ENCODE measurements at regions not wholly inside any gene's neighbourhood (a gene's known extent, or its start where the extent isn't known, plus 50 kb on each side); places are given as distances from the start of the nearest gene placed in this dataset.

- intact Hi-C loops (cut with DNase I): no loop called here
- DNase-seq (no peak), ATAC-seq (no peak)
- Histone ChIP-seq H3K36me3 (ENCODE audit: insufficient read depth in 1 of 2, low read depth in 1 of 2) (no peaks in the 10 kb centered on the region), H3K4me3 (no peak overlapping the region), H3K27me3 (ENCODE audit: insufficient read depth in 3 of 3, low read length in 2 of 3) (no peaks in the 10 kb centered on the region), H3K4me1 (no peaks in the 10 kb centered on the region), H3K27ac (no peak overlapping the region), H3K9me3 (no peaks in the 10 kb centered on the region)
- WGBS, 3 donors: 78 to 86% (median 81%) methylated on average over 2 of the region's 2 CpGs
- TF ChIP-seq, protein P1, sequence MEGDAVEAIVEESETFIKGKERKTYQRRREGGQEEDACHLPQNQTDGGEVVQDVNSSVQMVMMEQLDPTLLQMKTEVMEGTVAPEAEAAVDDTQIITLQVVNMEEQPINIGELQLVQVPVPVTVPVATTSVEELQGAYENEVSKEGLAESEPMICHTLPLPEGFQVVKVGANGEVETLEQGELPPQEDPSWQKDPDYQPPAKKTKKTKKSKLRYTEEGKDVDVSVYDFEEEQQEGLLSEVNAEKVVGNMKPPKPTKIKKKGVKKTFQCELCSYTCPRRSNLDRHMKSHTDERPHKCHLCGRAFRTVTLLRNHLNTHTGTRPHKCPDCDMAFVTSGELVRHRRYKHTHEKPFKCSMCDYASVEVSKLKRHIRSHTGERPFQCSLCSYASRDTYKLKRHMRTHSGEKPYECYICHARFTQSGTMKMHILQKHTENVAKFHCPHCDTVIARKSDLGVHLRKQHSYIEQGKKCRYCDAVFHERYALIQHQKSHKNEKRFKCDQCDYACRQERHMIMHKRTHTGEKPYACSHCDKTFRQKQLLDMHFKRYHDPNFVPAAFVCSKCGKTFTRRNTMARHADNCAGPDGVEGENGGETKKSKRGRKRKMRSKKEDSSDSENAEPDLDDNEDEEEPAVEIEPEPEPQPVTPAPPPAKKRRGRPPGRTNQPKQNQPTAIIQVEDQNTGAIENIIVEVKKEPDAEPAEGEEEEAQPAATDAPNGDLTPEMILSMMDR (IDR thresholded peaks at IDR 0.05): no peak
These were observed 409.4 kb upstream of the CTNND2 start for GRCh38 chr5:12313602-12314001.

DNA sequence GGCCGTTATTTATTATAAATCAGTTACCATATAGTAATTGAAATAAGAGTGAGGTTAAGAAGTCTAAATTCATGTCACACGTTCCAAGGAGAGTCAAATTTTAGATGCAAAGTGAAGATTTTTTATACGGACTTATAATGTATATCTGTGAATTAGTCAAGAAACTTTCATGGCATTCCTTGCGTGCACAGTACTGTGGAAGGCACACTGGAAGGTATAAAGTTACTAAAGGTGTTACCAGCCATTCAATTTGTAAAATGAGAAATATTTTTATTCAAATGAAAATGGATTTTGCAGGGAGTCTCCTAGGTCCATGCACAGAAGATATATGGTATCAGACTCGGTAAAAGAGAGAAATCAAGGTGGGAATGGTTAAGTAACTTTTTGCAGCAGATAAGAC is 408.1 kb upstream of the CTNND2 start:
- Histone ChIP-seq H3K4me1 (no peaks in the 10 kb centered on the region), H3K4me3 (no peak overlapping the region), H3K36me3 (ENCODE audit: insufficient read depth in 1 of 2, low read depth in 1 of 2) (no peaks in the 10 kb centered on the region), H3K9me3 (no peaks in the 10 kb centered on the region), H3K27me3 (ENCODE audit: insufficient read depth in 3 of 3, low read length in 2 of 3) (no peaks in the 10 kb centered on the region), H3K27ac (no peak overlapping the region)
- intact Hi-C loops (cut with DNase I): no loop called here
- 70 to 76% (median 71%) methylated on average over 5 of the region's 5 CpGs for whole genome bisulfite sequencing, 3 donors
- no peak for DNase-seq
- no peak for ATAC-seq
- TF ChIP-seq, protein P1 (IDR thresholded peaks at IDR 0.05): no peak

GRCh38 chr5:12294151-12294550 is 389.9 kb upstream of the CTNND2 start:
- WGBS, 3 donors: 85 to 90% (median 86%) methylated on average over 4 of the region's 4 CpGs
- DNase-seq (no peak), ATAC-seq (no peak)
- no peak overlapping the region for H3K4me3 ChIP-seq
- H3K27me3 ChIP-seq (ENCODE audit: insufficient read depth in 3 of 3, low read length in 2 of 3): no peaks in the 10 kb centered on the region
- H3K4me1 ChIP-seq: no peaks in the 10 kb centered on the region
- TF ChIP-seq, protein P1 (IDR thresholded peaks at IDR 0.05): no peak
- intact Hi-C loops (cut with DNase I): no loop called here
- no peak overlapping the region for H3K27ac ChIP-seq
- no peaks in the 10 kb centered on the region for H3K36me3 ChIP-seq (ENCODE audit: insufficient read depth in 1 of 2, low read depth in 1 of 2)
- H3K9me3 ChIP-seq: no peaks in the 10 kb centered on the region

- Histone ChIP-seq H3K36me3 (ENCODE audit: insufficient read depth in 1 of 2, low read depth in 1 of 2) (no peaks in the 10 kb centered on the region), H3K4me3 (no peak overlapping the region), H3K4me1 (no peaks in the 10 kb centered on the region), H3K27ac (no peak overlapping the region), H3K9me3 (no peaks in the 10 kb centered on the region), H3K27me3 (ENCODE audit: insufficient read depth in 3 of 3, low read length in 2 of 3) (no peaks in the 10 kb centered on the region)
- DNase-seq (no peak), ATAC-seq (no peak)
- TF ChIP-seq, protein P1 (IDR thresholded peaks at IDR 0.05): no peak
- intact Hi-C loops (cut with DNase I): no loop called here
- 23 to 31% (median 30%) methylated on average over 6 of the region's 6 CpGs for WGBS, 3 donors
These were observed 388.5 kb upstream of the CTNND2 start for GRCh38 chr5:12292610-12293204.

GRCh38 chr5:12284604-12285003 is 380.4 kb upstream of the CTNND2 start:
- no peak overlapping the region for H3K27ac ChIP-seq
- H3K9me3 ChIP-seq: no peaks in the 10 kb centered on the region
- H3K4me3 ChIP-seq: no peak overlapping the region
- no peaks in the 10 kb centered on the region for H3K4me1 ChIP-seq
- TF ChIP-seq, protein P1 (IDR thresholded peaks at IDR 0.05): no peak
- intact Hi-C loops (cut with DNase I): no loop called here
- ATAC-seq (no peak), DNase-seq (no peak)
- WGBS, 3 donors: 52 to 76% (median 60%) methylated on average over 1 of the region's 1 CpG
- no peaks in the 10 kb centered on the region for H3K36me3 ChIP-seq (ENCODE audit: insufficient read depth in 1 of 2, low read depth in 1 of 2)
- no peaks in the 10 kb centered on the region for H3K27me3 ChIP-seq (ENCODE audit: insufficient read depth in 3 of 3, low read length in 2 of 3)
